H9 (cell line): ENCODE measurements at regions not wholly inside any gene's neighbourhood (a gene's known extent, or its start where the extent isn't known, plus 50 kb on each side); places are given as distances from the start of the nearest gene placed in this dataset.

Experiments used
- DNase-seq: peaks from one replicate; pipeline ENCODE4 v3.0.0-alpha.2; 2017
- H2AFZ ChIP-seq: one replicate; pipeline ENCODE4 v1.6.1; 2013; ENCODE audit warnings: mild to moderate bottlenecking, low read length, control low read depth, moderate library complexity
- H2AK5ac ChIP-seq: 2 replicates; pipeline ENCODE4 v1.6.1; 2013; ENCODE audit warnings: low read length, control low read depth, mixed read lengths; ENCODE audit not compliant: insufficient read length
- H2BK120ac ChIP-seq: one replicate; pipeline ENCODE4 v1.6.1; 2013; ENCODE audit warnings: low read depth, mild to moderate bottlenecking, low read length, control low read depth, inconsistent platforms; ENCODE audit not compliant: poor library complexity, severe bottlenecking
- H2BK12ac ChIP-seq: 2 replicates; pipeline ENCODE4 v1.6.1; 2013; ENCODE audit warnings: low read length, control low read depth, mixed read lengths, low read depth; ENCODE audit not compliant: insufficient read length
- H2BK15ac ChIP-seq: 2 replicates; pipeline ENCODE4 v1.6.1; 2013; ENCODE audit warnings: low read depth, low read length, control low read depth
- H2BK20ac ChIP-seq: one replicate; pipeline ENCODE4 v1.6.1; 2013; ENCODE audit warnings: low read depth, mild to moderate bottlenecking, low read length, control low read depth, inconsistent platforms; ENCODE audit not compliant: poor library complexity, severe bottlenecking
- H2BK5ac ChIP-seq: 2 replicates; pipeline ENCODE4 v1.6.1; 2013; ENCODE audit warnings: low read length, control low read depth, mixed read lengths; ENCODE audit not compliant: insufficient read length
- H3K14ac ChIP-seq: 2 replicates; pipeline ENCODE4 v1.6.1; 2013; ENCODE audit warnings: low read length, control low read depth; ENCODE audit not compliant: insufficient read depth
- H3K18ac ChIP-seq: 2 replicates; pipeline ENCODE4 v1.6.1; 2013; ENCODE audit warnings: low read depth, mild to moderate bottlenecking, mixed read lengths, low read length, control low read depth; ENCODE audit not compliant: insufficient read length
- H3K23ac ChIP-seq: 2 replicates; pipeline ENCODE4 v1.6.1; 2013; ENCODE audit warnings: low read length, control low read depth, mixed read lengths, low read depth; ENCODE audit not compliant: insufficient read length
- H3K23me2 ChIP-seq: 2 replicates; pipeline ENCODE4 v1.6.1; 2013; ENCODE audit warnings: low read depth, mild to moderate bottlenecking, mixed read lengths, low read length, control low read depth; ENCODE audit not compliant: insufficient read length, poor library complexity, severe bottlenecking
- H3K27ac ChIP-seq: 2 replicates; pipeline ENCODE4 v1.5.1; 2013; ENCODE audit warnings: low read length, control low read depth, mixed read lengths, low read depth; ENCODE audit not compliant: insufficient read length
- H3K27me3 ChIP-seq: 2 replicates; pipeline ENCODE4 v1.6.1; 2013; ENCODE audit warnings: low read length, control low read depth, inconsistent platforms; ENCODE audit not compliant: insufficient read depth
- H3K4ac ChIP-seq: 2 replicates; pipeline ENCODE4 v1.6.1; 2013; ENCODE audit warnings: low read depth, mild to moderate bottlenecking, control low read depth, inconsistent platforms, low read length, moderate library complexity
- H3K4me1 ChIP-seq: 2 replicates; pipeline ENCODE4 v1.6.1; 2013; ENCODE audit warnings: low read length, control low read depth, inconsistent platforms; ENCODE audit not compliant: insufficient read depth
- H3K4me2 ChIP-seq: 2 replicates; pipeline ENCODE4 v1.6.1; 2013; ENCODE audit warnings: low read length, control low read depth, mixed read lengths; ENCODE audit not compliant: insufficient read length, insufficient read depth
- H3K56ac ChIP-seq: 2 replicates; pipeline ENCODE4 v1.6.1; 2013; ENCODE audit warnings: low read depth, mild to moderate bottlenecking, mixed read lengths, low read length, control low read depth; ENCODE audit not compliant: insufficient read length
- H3K79me1 ChIP-seq: 2 replicates; pipeline ENCODE4 v1.6.1; 2013; ENCODE audit warnings: low read depth, mild to moderate bottlenecking, moderate library complexity, low read length, control low read depth, inconsistent platforms; ENCODE audit not compliant: insufficient read depth, poor library complexity, severe bottlenecking
- H3K79me2 ChIP-seq: 2 replicates; pipeline ENCODE4 v1.6.1; 2013; ENCODE audit warnings: low read length, control low read depth, inconsistent platforms; ENCODE audit not compliant: insufficient read depth
- H3K9ac ChIP-seq: 2 replicates; pipeline ENCODE4 v1.6.1; 2013; ENCODE audit warnings: low read length, control low read depth, mixed read lengths; ENCODE audit not compliant: insufficient read length; ENCODE audit errors: extremely low read depth
- H3K9me3 ChIP-seq: one replicate; pipeline ENCODE4 v1.6.1; 2013; ENCODE audit warnings: low read depth, low read length, inconsistent platforms; ENCODE audit not compliant: control insufficient read depth
- H3T11ph ChIP-seq: one replicate; pipeline ENCODE4 v1.6.1; 2013; ENCODE audit warnings: mild to moderate bottlenecking, low read length, control low read depth, inconsistent platforms
- H4K20me1 ChIP-seq: one replicate; pipeline ENCODE4 v1.6.1; 2013; ENCODE audit not compliant: control insufficient read depth, insufficient read length, insufficient read depth
- H4K5ac ChIP-seq: 2 replicates; pipeline ENCODE4 v1.6.1; 2013; ENCODE audit warnings: low read depth, mild to moderate bottlenecking, mixed read lengths, low read length, control low read depth; ENCODE audit not compliant: insufficient read length
- H4K8ac ChIP-seq: replicated peaks from 2 replicates; pipeline ENCODE4 v1.6.1; 2013; ENCODE audit warnings: low read length, control low read depth, mixed read lengths, low read depth; ENCODE audit not compliant: insufficient read length
- H4K91ac ChIP-seq: 2 replicates; pipeline ENCODE4 v1.6.1; 2013; ENCODE audit warnings: low read depth, mild to moderate bottlenecking, moderate library complexity, mixed read lengths, low read length, control low read depth; ENCODE audit not compliant: insufficient read length
- H3K27ac Mint-ChIP-seq, 3 experiments: 2 replicates in 2 of 3; 3 replicates in 1 of 3; pipeline ENCODE4 v1.8.0; 2020 to 2021; ENCODE audit warnings: mixed read lengths in 3 of 3, mild to moderate bottlenecking in 1 of 3, moderate library complexity in 1 of 3
- H3K27me3 Mint-ChIP-seq: 2 replicates; pipeline ENCODE4 v1.8.0; 2021; ENCODE audit warnings: low read depth, mild to moderate bottlenecking, moderate library complexity, mixed read lengths
- H3K36me3 Mint-ChIP-seq, 3 experiments: 2 replicates in 2 of 3; 3 replicates in 1 of 3; pipeline ENCODE4 v1.8.0; 2020 to 2021; ENCODE audit warnings: low read depth in 3 of 3, mixed read lengths in 3 of 3; ENCODE audit not compliant: insufficient read depth in 1 of 3
- H3K4me1 Mint-ChIP-seq, 2 experiments: 2 replicates each; pipeline ENCODE4 v1.8.0; 2020; ENCODE audit warnings: mixed read lengths in 2 of 2
- H3K4me3 Mint-ChIP-seq, 2 experiments: 2 replicates in 1 of 2; 3 replicates in 1 of 2; pipeline ENCODE4 v1.8.0; 2020 to 2021; ENCODE audit warnings: mild to moderate bottlenecking in 2 of 2, mixed read lengths in 2 of 2, moderate library complexity in 1 of 2
- H3K9me3 Mint-ChIP-seq, 2 experiments: 2 replicates in 1 of 2; 3 replicates in 1 of 2; pipeline ENCODE4 v1.8.0; 2020; ENCODE audit warnings: mild to moderate bottlenecking in 2 of 2, mixed read lengths in 2 of 2, moderate library complexity in 1 of 2
- WGBS: extraction: QIAGEN DNeasy Blood & Tissue Kit; methylation state at CpG from one replicate; pipeline ENCODE4 v1.1.7; 2013; ENCODE audit warnings: missing lambda C conversion rate, low lambda C conversion rate, mixed read lengths; ENCODE audit not compliant: insufficient read length; ENCODE audit errors: extremely low coverage; 5-methylcytosine and 5-hydroxymethylcytosine counted together
- TF ChIP-seq, protein P1 (sequence below): fragments of 200-600 bp; sonication (generic); conservative IDR thresholded peaks from 3 replicates; pipeline ENCODE4 v1.8.0; 2021; ENCODE audit warnings: antibody characterized with exemption, mild to moderate bottlenecking

DNA sequence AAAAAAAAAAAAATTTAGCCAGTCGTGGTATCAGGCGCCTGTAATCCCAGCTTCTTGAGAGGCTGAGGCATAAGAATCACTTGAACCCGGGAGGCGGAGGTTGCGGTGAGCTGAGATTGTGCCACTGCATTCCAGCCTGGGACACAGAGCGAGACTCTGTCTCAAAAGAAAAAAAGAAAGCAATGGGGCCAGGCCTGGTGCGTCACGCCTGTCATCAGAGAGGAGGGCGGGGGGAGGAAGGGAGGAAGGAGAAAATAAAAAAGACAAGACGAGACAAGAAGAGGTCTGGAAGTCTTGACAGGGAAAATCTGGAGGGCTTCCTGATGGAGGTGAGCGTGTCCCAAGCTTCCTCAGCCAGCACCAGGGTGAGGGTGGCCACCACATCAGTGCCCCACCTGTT lies 54.9 kb upstream of the PTPRS start:
- Histone ChIP-seq H3K4me2 (no peak overlapping the region), H3K23ac (no peak overlapping the region), H3K23me2 (no peaks in the 10 kb centered on the region), H4K20me1 (no peaks in the 10 kb centered on the region), H2BK15ac (no peak overlapping the region), H4K5ac (no peak overlapping the region), H3T11ph (no peak overlapping the region), H4K91ac (no peak overlapping the region), H3K27ac (no peak overlapping the region), H4K8ac (no peak overlapping the region), H2AFZ (no peak overlapping the region), H3K79me1 (no peaks in the 10 kb centered on the region), H3K79me2 (no peaks in the 10 kb centered on the region), H3K27me3 (no peaks in the 10 kb centered on the region), H3K56ac (no peak overlapping the region), H2BK12ac (no peak overlapping the region), H2BK20ac (no peak overlapping the region), H3K4me1 (no peaks in the 10 kb centered on the region), H3K18ac (no peak overlapping the region), H2AK5ac (no peak overlapping the region), H3K14ac (no peak overlapping the region), H2BK120ac (no peak overlapping the region), H3K4ac (no peak overlapping the region), H2BK5ac (no peak overlapping the region), H3K9ac (no peak overlapping the region), H3K9me3 (no peaks in the 10 kb centered on the region)
- Mint-ChIP-seq H3K9me3 (peaks cover 0 to 6% of the 10 kb centered on the region in 2 experiments; a peak in 1 of 5 replicates), H3K36me3 (no peaks in the 10 kb centered on the region), H3K4me3 (peak overlapping the region in 1 of 2 experiments; percentile 20; a peak in 1 of 5 replicates), H3K4me1 (peaks cover 26 to 40% of the 10 kb centered on the region in 2 experiments), H3K27me3 (peaks cover 68% of the 10 kb centered on the region), H3K27ac (no peak overlapping the region)
- TF ChIP-seq, protein P1, sequence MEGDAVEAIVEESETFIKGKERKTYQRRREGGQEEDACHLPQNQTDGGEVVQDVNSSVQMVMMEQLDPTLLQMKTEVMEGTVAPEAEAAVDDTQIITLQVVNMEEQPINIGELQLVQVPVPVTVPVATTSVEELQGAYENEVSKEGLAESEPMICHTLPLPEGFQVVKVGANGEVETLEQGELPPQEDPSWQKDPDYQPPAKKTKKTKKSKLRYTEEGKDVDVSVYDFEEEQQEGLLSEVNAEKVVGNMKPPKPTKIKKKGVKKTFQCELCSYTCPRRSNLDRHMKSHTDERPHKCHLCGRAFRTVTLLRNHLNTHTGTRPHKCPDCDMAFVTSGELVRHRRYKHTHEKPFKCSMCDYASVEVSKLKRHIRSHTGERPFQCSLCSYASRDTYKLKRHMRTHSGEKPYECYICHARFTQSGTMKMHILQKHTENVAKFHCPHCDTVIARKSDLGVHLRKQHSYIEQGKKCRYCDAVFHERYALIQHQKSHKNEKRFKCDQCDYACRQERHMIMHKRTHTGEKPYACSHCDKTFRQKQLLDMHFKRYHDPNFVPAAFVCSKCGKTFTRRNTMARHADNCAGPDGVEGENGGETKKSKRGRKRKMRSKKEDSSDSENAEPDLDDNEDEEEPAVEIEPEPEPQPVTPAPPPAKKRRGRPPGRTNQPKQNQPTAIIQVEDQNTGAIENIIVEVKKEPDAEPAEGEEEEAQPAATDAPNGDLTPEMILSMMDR: no peak
- WGBS: no CpG with 5 or more reads among the region's 11 CpGs
- no peak for DNase-seq
